HEK293T (cell line): ENCODE measurements at regions not wholly inside any gene's neighbourhood (a gene's known extent, or its start where the extent isn't known, plus 50 kb on each side); places are given as distances from the start of the nearest gene placed in this dataset.

Experiments
- CTCF ChIA-PET: fragments of 350-600 bp; formaldehyde crosslinking; extraction: SDS; loops from one replicate; lab custom pipeline; 2021; ENCODE audit warnings: antibody characterized with exemption, inconsistent platforms; lab: Yijun Ruan, JAX
- POLR2A ChIA-PET: fragments of 350-600 bp; formaldehyde crosslinking; extraction: SDS; loops from one replicate; lab custom pipeline; 2020; ENCODE audit warnings: antibody characterized with exemption, inconsistent platforms; lab: Yijun Ruan, JAX
- DNase-seq: peaks from one replicate; pipeline ENCODE4 v3.0.0; 2012; ENCODE audit warnings: mixed read lengths; ENCODE audit errors: extremely low spot score
- ARNT ChIP-seq: fragments of 450-650 bp; IDR thresholded peaks from 2 replicates; pipeline ENCODE4 v1.6.1; 2017; ENCODE audit warnings: mild to moderate bottlenecking
- BHLHE40 ChIP-seq: fragments of 450-650 bp; IDR thresholded peaks from 2 replicates; pipeline ENCODE4 v1.6.1; 2016; ENCODE audit warnings: mild to moderate bottlenecking, moderate library complexity, borderline replicate concordance
- CTBP1 ChIP-seq: fragments of 450-650 bp; IDR thresholded peaks from 2 replicates; pipeline ENCODE4 v1.6.1; 2016; ENCODE audit warnings: borderline replicate concordance
- ELF4 ChIP-seq: fragments of 450-650 bp; IDR thresholded peaks from 2 replicates; pipeline ENCODE4 v1.6.1; 2017; ENCODE audit warnings: antibody characterized with exemption
- FOXA1 ChIP-seq: fragments of 450-650 bp; IDR thresholded peaks from 2 replicates; pipeline ENCODE4 v1.6.1; 2016; ENCODE audit warnings: mild to moderate bottlenecking
- FOXK2 ChIP-seq: fragments of 450-650 bp; IDR thresholded peaks from 2 replicates; pipeline ENCODE4 v1.6.1; 2016; ENCODE audit warnings: mild to moderate bottlenecking
- FOXM1 ChIP-seq: fragments of 450-650 bp; IDR thresholded peaks from 2 replicates; pipeline ENCODE4 v1.6.1; 2017; ENCODE audit warnings: mild to moderate bottlenecking, borderline replicate concordance
- HDGF ChIP-seq: fragments of 450-650 bp; IDR thresholded peaks from 2 replicates; pipeline ENCODE4 v1.6.1; 2017; ENCODE audit warnings: antibody characterized with exemption, borderline replicate concordance
- L3MBTL2 ChIP-seq: fragments of 450-650 bp; conservative IDR thresholded peaks from 2 replicates; pipeline ENCODE4 v1.6.1; 2016; ENCODE audit warnings: mild to moderate bottlenecking
- LEF1 ChIP-seq: fragments of 450-650 bp; IDR thresholded peaks from 2 replicates; pipeline ENCODE4 v1.6.1; 2017; ENCODE audit warnings: mild to moderate bottlenecking, borderline replicate concordance
- NFRKB ChIP-seq: fragments of 450-650 bp; IDR thresholded peaks from 2 replicates; pipeline ENCODE4 v1.6.1; 2016; ENCODE audit warnings: mild to moderate bottlenecking, moderate library complexity
- PKNOX1 ChIP-seq: fragments of 450-650 bp; IDR thresholded peaks from 2 replicates; pipeline ENCODE4 v1.6.1; 2016
- SP1 ChIP-seq: fragments of 450-650 bp; IDR thresholded peaks from 2 replicates; pipeline ENCODE4 v1.6.1; 2017
- SUZ12 ChIP-seq: fragments of 450-650 bp; IDR thresholded peaks from 2 replicates; pipeline ENCODE4 v1.6.1; 2016; ENCODE audit warnings: mild to moderate bottlenecking
- TARDBP ChIP-seq: fragments of 450-650 bp; IDR thresholded peaks from 2 replicates; pipeline ENCODE4 v1.6.1; 2016
- ZNF384 ChIP-seq: fragments of 450-650 bp; IDR thresholded peaks from 2 replicates; pipeline ENCODE4 v1.6.1; 2016

- DNase-seq: no peak
- ChIA-PET POLR2A (no interaction called here), CTCF (no interaction called here)
- TF ChIP-seq TARDBP (no peak), FOXA1 (no peak), BHLHE40 (no peak), NFRKB (no peak), HDGF (no peak)
Measured at GRCh38 chr13:103935117-103935516, 868.9 kb upstream of the SLC10A2 start.

GRCh38 chr13:103931885-103932284, 865.7 kb upstream of the SLC10A2 start:
- no peak for DNase-seq
- POLR2A ChIA-PET: no interaction called here
- TF ChIP-seq CTBP1: no peak
- no peak for TF ChIP-seq ZNF384
- TF ChIP-seq LEF1: no peak
- TF ChIP-seq ARNT: no peak
- TF ChIP-seq SUZ12: no peak
- TF ChIP-seq BHLHE40: no peak
- TF ChIP-seq FOXA1: no peak
- no peak for TF ChIP-seq SP1
- CTCF ChIA-PET: interaction anchor here (0.5 to 0.7 kb wide), 2 partner anchors 15 to 1678 kb away, joined by 4 to 5 read pairs; no protein-coding TSS in a partner anchor

DNA sequence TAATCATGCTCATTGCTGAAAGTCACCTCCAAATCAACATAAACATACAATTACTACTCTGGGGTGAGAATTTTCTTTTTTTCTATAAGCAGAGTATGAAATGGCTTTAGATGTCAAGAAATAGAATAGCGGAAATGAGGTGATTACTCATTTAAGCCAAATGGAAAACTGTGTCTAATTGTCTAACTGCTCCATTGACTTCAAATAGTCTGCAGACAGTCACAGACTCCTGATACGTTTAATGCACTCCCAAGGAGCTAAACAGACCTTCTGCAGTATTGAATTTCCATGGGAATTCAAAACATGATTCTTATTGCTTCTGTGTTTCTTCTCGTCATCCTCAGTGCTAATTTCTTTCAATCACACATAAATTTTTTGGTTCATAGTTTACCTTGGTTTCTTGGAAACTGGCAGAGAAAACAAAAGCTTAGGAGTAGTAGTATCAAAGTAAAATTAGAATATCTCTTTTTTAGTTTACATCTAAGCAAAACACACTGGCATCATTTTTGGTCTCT, 865.2 kb upstream of the SLC10A2 start:
- ChIA-PET POLR2A (no interaction called here), CTCF (no interaction called here)
- TF ChIP-seq BHLHE40 (no peak), CTBP1 (no peak)
- DNase-seq: no peak

DNA sequence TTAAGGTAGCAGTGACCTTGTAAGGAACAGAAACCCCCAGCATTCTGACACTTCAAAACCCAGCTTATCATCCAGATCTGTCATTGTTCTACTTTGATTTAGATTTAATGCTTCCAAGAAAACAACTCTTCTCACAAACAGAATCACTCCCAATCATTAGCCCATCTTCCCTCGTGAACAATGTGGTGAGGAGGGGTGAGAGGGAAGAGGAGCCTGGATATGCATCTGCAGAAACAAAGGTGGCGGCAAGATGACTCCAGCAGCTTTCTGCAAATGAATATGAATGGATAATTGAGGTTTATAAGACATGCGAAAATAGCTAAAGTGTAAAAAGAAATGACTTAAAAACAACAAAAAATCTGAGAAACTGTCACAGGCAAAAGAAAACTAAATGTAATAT, 859.9 kb upstream of the SLC10A2 start:
- CTCF ChIA-PET: interaction anchor here (0.5 kb wide), 1 partner anchor 1390 kb away, joined by 5 read pairs; no protein-coding TSS in a partner anchor
- no peak for TF ChIP-seq TARDBP
- no peak for TF ChIP-seq LEF1
- no peak for TF ChIP-seq SP1
- no peak for TF ChIP-seq SUZ12
- TF ChIP-seq FOXM1: no peak
- TF ChIP-seq HDGF: no peak
- no peak for TF ChIP-seq L3MBTL2
- TF ChIP-seq CTBP1: no peak
- TF ChIP-seq FOXA1: no peak
- TF ChIP-seq ZNF384: no peak
- no peak for TF ChIP-seq BHLHE40
- TF ChIP-seq FOXK2: no peak
- TF ChIP-seq ELF4: no peak
- no peak for TF ChIP-seq PKNOX1
- TF ChIP-seq ARNT: no peak
- no peak for TF ChIP-seq NFRKB
- no peak for DNase-seq
- POLR2A ChIA-PET: no interaction called here

GRCh38 chr13:103908911-103909310, 842.7 kb upstream of the SLC10A2 start:
- ChIA-PET CTCF (no interaction called here), POLR2A (no interaction called here)
- no peak for TF ChIP-seq SUZ12
- no peak for TF ChIP-seq ZNF384
- no peak for DNase-seq

DNA sequence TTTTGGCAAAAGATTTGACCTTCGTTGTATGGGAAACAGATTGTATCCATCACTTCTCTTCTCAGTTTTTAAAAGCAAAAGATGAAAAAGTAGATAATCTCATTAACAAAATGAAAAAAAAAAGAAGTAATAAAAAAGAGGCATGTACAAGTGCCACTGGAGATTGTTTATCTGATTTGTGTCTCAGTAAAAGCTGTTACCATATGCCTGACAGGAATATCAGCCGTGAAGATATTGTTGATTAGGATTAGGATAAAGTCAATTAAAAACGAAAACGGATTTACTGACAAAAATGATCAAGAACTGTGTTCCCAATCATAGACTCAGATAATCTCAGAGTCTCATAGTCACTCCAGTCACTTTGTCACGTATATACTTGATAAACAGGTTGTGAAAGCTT, 842.1 kb upstream of the SLC10A2 start:
- no peak for DNase-seq
- ChIA-PET POLR2A (no interaction called here), CTCF (no interaction called here)
- TF ChIP-seq FOXK2 (no peak), HDGF (no peak), LEF1 (no peak), SP1 (no peak), FOXM1 (no peak), CTBP1 (no peak), FOXA1 (no peak), BHLHE40 (no peak), ZNF384 (no peak), ELF4 (no peak), SUZ12 (no peak), L3MBTL2 (no peak), TARDBP (no peak), ARNT (no peak), NFRKB (no peak), PKNOX1 (no peak)

GRCh38 chr13:103903790-103904189, 837.6 kb upstream of the SLC10A2 start:
- ChIA-PET POLR2A (no interaction called here), CTCF (no interaction called here)
- TF ChIP-seq ARNT: no peak
- TF ChIP-seq LEF1: no peak
- no peak for TF ChIP-seq TARDBP
- DNase-seq: no peak

DNA sequence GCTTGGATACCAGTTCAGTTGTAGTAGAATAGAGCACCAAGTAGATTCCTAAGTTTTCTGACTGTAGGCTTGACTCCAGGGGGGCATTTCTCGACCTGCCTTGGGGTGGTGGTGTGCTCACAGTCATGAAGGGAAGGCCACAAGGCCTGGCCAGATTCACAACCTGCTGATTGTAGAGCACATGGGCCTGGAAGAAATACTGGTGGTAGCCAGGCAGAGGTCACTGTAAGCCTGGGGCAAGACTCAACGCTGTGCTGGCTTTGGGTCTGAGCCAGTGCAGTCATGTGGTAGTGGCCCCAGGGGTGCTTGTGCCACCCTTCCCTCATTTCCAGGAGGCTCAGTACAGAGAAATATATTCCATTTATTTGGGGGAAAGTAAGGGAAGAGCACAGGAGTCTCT, 832.3 kb upstream of the SLC10A2 start:
- ChIA-PET POLR2A (no interaction called here), CTCF (no interaction called here)
- TF ChIP-seq BHLHE40: no peak
- no peak for TF ChIP-seq ZNF384
- no peak for TF ChIP-seq ARNT
- no peak for TF ChIP-seq PKNOX1
- no peak for TF ChIP-seq CTBP1
- no peak for TF ChIP-seq FOXK2
- no peak for TF ChIP-seq SUZ12
- no peak for TF ChIP-seq FOXM1
- no peak for TF ChIP-seq L3MBTL2
- TF ChIP-seq FOXA1: no peak
- no peak for TF ChIP-seq NFRKB
- no peak for DNase-seq
